ENCODE measurements at regions not wholly inside any gene's neighbourhood (a gene's known extent, or its start where the extent isn't known, plus 50 kb on each side); places are given as distances from the start of the nearest gene placed in this dataset.

DNA sequence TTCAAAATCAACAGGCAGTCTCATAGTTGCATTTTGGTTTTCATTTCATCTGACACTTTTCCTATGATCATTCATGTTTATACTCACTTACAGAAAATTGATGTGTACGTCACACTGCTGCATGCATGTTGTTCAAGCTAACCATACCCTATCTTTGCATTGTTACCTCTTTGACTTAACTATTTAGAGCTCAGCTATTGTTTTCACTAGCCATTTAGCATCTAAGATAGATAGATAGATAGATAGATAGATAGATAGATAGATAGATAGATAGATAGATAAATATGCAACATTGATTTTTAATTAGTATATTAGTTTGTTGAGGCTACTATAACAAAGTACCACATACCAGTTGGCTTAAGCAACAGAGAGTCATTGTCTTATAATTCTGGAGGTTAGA, 649.5 kb upstream of the KCND2 start:
- TF ChIP-seq, protein P1, sequence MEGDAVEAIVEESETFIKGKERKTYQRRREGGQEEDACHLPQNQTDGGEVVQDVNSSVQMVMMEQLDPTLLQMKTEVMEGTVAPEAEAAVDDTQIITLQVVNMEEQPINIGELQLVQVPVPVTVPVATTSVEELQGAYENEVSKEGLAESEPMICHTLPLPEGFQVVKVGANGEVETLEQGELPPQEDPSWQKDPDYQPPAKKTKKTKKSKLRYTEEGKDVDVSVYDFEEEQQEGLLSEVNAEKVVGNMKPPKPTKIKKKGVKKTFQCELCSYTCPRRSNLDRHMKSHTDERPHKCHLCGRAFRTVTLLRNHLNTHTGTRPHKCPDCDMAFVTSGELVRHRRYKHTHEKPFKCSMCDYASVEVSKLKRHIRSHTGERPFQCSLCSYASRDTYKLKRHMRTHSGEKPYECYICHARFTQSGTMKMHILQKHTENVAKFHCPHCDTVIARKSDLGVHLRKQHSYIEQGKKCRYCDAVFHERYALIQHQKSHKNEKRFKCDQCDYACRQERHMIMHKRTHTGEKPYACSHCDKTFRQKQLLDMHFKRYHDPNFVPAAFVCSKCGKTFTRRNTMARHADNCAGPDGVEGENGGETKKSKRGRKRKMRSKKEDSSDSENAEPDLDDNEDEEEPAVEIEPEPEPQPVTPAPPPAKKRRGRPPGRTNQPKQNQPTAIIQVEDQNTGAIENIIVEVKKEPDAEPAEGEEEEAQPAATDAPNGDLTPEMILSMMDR (IDR thresholded peaks at IDR 0.05; ENCODE audit: insufficient read depth, low read length, poor library complexity, severe bottlenecking), result no peak
- no peak for TF ChIP-seq EZH2phosphoT487 (conservative IDR thresholded peaks at IDR 0.05; ENCODE audit: low read length)
